Erythroblast (primary cell): ENCODE measurements at regions not wholly inside any gene's neighbourhood (a gene's known extent, or its start where the extent isn't known, plus 50 kb on each side); places are given as distances from the start of the nearest gene placed in this dataset.

Experiments used
- GATA1 ChIP-seq: IDR thresholded peaks from 2 replicates; pipeline ENCODE4 v1.6.1; 2011; ENCODE audit warnings: low read depth, mild to moderate bottlenecking, control low read depth, low read length, moderate library complexity
- POLR2A ChIP-seq: IDR thresholded peaks from 2 replicates; pipeline ENCODE4 v1.6.1; 2011; ENCODE audit warnings: mild to moderate bottlenecking, low read length

GRCh38 chr1:14037101-14037847 lies 337.3 kb downstream of the PRDM2 start:
- TF ChIP-seq POLR2A (no peak), GATA1 (no peak)
